T1000 (cell line): ENCODE measurements at regions not wholly inside any gene's neighbourhood (a gene's known extent, or its start where the extent isn't known, plus 50 kb on each side); places are given as distances from the start of the nearest gene placed in this dataset.
"Not testable (repeated sequence)": the region's sequence is repeated elsewhere in the genome, so short reads cannot be mapped to it uniquely, and the experiment has no call there.

Experiments
- DNase-seq: peaks from one replicate; lab custom pipeline; 2025; ENCODE audit warnings: mixed read lengths; lab: John Stamatoyannopoulos, UW

DNA sequence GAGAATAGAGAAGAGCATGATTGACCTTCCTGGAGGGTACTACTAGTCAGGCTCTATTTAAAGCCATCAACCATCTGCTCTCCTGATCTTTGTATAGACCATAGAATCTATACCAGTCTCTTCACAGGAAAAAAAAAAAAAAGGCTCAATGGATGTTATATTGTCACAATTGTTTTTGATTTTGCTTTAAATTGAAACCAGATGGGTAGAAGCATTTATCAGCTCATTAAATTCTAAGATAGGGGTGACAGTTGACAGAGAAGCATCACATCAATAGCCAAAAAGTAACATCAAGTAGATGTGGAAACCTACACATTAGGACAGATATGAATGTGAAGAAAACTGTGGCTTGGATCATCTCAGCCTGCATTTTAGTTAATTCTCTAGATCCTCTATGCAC is 558.9 kb upstream of the MBL2 start:
- DNase-seq: no peak

DNA sequence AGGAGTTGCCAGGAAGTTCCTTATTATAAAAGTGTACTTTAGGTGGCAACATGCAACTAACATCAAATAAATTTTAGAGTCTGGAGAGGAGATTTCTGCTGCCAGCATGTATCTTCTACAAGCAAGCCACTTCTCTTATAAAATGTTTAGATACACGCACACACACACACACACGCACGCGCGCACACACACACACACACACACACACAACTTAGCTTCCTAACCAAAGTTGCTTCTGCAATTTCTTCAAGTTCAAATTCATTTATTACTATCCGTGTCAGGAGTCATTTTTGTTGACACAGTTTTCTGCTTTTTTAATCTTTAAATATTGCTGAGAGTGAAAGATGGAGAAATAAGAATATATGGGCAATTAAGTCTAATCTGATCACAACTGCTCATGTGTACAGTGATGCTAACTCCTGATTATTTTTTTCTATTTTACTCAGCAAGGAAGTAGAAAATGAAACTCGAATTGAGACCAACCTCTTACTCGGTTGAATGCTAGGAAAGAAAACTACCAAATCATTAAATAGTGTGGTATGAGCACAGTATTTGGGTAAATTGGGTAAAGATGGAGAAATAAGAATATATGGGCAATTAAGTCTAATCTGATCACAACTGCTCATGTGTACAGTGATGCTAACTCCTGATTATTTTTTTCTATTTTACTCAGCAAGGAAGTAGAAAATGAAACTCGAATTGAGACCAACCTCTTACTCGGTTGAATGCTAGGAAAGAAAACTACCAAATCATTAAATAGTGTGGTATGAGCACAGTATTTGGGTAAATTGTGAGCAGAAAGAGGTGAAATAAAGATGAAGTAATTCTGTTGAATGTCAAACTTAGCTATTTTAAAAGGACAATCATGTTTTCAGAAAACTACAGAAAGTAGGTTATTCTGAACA is 554.1 kb upstream of the MBL2 start:
- DNase-seq: not testable (repeated sequence)

DNA sequence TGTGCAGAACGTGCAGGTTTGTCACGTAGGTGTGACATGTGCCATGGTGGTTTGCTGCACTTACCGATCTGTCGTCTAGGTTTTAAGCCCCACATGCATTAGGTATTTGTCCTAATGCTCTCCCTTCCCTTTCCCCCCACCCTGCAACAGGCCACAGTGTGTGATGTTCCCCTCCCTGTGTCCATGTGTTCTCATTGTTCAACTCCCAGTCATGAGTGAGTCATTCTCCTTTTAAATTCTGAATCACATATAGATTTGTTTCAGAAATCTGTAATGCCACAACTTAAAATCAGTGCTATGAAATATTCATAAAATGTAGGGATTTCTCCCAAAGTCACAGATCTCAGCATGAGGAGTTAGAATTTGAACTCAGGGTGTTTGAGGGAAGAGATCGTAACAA is 552.5 kb upstream of the MBL2 start:
- no peak for DNase-seq

- no peak for DNase-seq
These were observed 543.1 kb upstream of the MBL2 start for GRCh38 chr10:53315709-53316108.

DNA sequence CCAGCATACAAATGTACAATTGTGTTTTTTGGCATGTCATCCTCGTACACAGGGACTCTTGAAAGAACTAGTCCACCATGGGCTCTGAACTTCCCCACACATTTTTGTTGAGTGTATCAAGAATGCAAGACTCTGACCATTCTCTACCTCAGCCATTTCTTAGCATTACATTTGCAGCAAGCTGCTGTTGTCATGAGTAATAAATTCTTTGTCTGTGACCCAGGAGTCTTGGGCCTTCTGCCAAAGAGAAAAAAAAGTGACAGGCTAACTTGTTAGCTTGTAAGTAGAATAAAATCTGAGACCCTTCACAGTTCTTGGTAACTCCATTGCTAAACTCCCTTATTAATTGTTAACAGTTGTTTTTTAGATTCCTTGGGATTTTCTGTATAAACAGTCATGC is 542.3 kb upstream of the MBL2 start:
- DNase-seq: peak; percentile 62

GRCh38 chr10:53298443-53298842 is 525.9 kb upstream of the MBL2 start:
- no peak for DNase-seq

DNA sequence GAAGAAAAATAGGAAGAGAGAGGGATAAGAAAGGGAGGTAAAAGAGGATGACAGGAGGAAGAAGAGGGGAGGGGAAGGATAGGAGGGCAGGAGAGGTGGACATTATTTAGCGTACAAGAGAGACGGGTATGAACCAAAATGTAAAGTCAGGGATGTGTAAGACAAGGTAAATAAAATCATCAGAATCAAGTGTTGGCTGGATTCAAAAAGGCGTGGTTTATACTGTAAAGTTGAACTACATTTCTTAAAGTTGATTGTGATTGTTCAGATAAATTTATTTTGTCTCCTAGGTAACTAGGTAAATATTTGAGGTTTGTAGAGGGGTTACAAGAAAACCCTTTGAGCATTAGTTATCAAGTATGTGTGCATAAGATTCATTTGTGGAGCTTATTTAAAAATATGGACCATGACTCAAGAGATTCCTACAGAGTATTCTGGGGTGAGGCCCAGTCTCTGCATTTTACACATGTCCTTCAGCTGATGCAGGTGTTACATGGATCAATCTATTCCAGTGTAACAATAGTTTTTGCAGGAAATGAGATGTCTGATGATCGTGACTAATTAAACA is 512.1 kb upstream of the MBL2 start:
- DNase-seq: no peak

DNA sequence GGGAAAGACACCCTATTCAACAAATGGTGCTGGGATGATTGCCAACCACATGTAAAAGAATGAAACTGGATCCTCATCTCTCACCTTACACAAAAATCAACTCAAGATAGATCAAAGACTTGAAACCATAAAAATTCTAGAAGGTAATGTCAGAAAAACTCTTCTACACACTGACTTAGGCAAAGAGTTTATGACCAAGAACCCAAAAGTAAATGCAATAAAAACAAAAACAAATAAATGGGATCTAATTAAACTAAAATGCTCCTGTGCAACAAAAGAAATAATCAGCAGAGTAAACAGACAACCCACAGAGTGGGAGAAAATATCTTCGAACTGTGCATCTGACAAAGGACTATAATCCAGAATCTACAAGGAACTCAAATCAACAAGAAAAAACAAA is 504.2 kb upstream of the MBL2 start:
- DNase-seq: no peak

DNA sequence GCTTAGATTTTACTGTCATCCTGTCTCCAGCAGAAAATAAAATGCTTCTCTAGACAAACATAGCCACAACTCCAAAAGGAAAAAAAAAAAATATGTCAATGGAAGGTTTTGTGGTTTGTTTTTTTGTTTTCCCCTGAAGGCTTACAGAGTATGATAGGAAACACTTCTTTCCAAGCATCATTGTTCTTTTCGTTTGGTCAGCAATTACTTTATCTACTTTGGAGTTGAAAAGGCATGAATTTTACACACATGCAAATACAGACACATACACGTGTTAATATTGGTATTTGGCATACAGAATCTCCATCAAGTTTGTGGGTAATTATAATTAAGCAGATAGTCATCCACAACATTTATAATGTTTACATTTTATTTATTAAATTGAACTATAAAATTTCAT is 496.9 kb upstream of the MBL2 start:
- DNase-seq: no peak

- DNase-seq: no peak
These were observed 487.6 kb upstream of the MBL2 start for GRCh38 chr10:53260213-53260612.

DNA sequence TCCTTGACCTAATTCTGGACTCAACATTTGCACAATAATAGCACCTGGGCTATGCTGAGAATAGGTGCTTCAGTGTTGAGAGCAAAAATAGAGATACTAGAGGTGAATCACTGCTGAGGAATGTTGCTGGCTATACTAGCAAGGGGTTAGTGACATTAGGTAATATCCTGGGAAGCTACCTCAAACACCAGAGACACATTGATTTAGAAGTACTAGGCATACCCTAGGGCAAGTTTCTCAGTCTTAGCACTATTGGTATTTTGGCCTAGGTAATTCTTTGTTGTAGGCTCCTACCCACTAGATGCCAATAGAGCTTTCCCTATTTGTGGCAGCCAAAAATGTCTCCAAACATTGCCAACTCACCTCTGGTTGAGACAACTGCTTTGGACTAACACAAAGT is 484.0 kb upstream of the MBL2 start:
- no peak for DNase-seq

GRCh38 chr10:53255661-53256205 is 483.1 kb upstream of the MBL2 start:
- DNase-seq: no peak

DNA sequence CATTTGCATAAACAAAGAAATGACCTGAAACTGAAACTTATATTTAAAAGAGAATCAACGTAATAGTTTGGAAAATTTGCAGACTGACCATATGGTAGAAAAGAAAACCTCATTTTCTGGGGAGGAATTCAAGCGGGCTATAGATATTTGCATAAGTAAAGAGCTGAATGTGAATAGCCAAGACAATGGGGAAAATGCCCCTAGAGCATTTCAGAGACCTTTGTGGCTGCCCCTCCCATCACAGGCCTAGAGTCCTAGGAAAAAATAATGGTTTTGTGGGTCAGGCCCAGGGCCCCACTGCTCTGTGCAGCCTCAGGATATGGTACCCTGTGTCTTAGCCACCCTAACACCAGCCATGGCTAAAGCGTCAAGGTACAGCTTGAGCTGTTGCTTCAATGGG is 480.6 kb upstream of the MBL2 start:
- no peak for DNase-seq

DNA sequence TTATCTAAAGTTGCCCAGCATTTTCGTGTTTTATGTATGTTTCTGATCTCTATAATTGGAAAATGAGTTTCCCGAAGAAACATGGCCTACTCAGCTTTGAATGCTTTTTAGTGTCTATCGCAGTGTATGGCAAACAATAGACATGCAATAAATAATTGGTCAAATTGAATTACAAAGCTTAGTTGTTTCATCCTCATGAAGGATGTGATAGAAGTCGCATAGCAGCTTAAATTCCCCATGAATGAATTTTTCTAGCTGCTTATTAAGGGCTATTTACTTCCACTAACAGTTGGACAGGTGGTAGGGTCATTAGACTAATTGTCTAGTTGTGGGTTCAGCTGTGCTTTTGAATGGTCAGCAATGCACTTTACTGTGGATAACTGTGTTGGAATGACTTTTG is 467.3 kb upstream of the MBL2 start:
- no peak for DNase-seq

DNA sequence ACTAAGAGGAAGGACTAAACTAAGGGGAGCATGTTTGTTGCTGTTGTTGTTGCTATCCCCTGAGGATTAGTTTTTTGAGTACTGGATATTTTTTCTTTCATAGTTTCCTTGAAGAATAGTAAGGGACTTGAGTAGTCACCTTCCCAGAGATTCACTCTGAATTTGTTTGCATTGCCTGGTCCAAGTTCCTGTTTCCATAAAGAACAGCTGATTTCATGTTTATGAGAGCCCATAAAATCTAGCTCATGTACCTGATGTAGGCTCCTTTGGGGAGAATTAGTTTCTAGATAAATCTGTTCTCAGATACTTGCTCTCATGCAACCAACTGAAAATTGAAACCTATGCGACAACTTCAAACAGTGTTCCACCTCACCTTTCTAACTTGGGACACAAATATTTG is 464.4 kb upstream of the MBL2 start:
- no peak for DNase-seq

DNA sequence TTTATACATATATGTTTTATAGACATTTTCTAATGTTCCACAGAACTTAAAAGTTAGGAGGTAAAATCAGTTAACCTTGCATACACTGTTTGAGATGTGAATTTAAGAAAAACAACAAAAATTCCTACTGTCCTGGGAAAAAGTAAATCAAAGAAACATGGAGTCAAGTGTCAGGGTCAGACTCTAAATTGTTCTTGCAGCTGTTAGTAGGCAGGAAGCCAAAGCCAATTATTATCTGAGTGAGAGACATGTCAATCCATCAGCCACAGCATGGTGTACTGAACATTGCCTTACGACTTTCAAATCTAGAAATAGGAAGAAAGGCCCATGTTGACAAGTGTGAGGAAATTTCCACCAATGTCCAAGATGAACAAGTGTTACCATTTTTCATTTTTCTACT is 461.2 kb upstream of the MBL2 start:
- no peak for DNase-seq

DNA sequence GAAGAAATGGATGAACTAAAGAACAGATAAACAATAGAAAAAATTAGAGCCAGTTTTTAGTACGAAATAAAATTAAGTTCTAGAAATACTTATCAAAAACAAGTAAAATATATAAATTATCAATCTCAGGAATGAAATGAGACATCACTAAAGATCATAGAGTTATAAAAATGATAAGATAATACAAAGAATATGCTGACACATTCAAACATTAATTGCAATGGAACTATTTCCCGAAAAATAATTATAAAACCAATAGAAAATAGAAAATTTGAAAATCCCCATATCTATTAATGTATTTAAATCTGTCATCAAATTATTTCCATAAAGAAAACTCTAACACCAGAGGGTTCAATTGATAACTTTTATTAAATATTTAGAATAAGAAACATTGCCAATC is 458.1 kb upstream of the MBL2 start:
- no peak for DNase-seq

DNA sequence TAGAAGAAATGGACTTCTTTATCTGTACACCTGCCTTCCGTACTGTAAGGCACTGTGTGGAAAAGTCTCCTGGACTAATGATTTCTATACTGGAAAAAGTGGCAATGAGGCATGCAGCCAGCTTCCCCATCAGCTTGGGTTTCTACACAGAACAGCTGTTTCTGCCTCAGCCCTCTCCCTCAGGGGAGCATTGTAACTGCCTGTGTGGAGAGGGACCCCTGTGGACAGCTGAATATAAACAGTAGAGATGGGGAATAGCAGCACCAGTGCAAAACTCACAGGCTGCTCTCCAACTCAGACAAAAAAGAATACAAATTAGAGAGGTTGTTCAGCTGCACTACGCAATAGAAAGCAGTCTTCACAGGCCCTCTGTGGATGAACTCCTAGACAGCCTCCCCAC is 451.3 kb upstream of the MBL2 start:
- DNase-seq: no peak

- DNase-seq: no peak
These were observed 450.2 kb upstream of the MBL2 start for GRCh38 chr10:53222806-53223205.

DNA sequence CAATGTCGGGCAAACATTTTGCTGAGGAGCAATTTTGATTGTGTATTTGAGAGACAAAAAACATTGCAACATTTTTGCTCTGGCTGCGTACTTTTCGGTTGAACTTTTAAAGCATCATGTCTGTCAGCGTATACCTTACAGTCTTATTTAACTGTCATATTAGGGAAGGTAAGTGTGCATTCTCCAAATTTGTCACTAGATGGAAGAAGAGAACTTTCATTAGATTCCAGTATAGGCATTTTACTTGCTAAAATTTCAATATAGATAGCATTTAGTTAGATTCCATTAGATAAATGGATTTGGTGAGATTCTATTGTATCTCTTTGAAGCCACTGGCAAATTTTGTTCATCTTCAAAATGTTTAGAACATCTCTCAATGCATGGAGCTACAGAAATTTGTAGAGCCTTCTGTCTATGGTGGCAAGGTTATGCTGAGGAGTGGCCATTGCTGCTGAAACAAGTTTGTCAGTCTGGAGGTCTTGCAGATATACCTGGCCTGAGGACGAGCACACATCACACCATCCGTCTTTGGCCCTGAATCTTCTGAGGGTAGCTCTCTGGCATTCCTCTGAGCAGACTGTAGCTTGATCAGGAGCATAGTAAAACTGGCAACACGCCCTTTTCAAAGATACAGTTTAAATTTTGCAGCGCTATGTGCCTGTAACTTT is 437.5 kb upstream of the MBL2 start:
- DNase-seq: no peak

DNA sequence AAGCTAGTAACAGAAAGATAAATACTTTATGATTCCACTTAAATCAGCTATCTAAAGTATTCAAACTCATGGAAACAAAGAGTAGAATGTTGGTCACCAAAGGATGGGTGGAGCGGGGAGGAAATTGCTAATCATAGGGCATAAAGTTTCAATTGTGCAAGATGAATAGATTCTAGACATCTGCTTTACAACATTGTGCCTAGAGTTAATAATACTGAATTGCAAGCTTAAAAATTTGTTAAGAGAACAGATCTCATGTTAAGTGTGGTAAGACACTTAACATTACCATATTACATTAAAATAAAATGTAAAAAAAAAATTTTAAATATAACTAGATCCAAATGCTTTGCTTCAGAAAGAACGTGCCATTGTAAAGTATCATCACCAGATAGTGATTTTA is 411.1 kb upstream of the MBL2 start:
- DNase-seq: no peak

DNA sequence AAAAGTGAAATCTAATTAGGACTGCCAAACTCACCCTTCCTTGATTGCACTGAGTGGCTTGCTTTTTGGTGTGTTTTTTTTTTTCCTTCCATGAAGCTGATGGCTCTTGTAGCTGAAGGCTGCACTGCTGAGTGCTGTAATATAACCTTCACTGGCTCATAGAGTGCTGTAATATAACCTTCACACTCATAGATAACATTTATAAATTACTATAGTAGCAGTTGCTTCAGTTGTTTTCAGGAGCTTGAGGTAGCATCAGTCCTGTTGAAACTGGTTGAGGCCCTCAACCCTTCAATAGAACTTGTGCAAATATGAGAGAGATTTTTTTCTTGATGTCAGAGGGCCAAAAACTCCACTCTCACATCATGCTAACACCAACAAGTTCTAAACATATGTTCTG is 404.9 kb upstream of the MBL2 start:
- DNase-seq: no peak

GRCh38 chr10:53166325-53166724 is 393.7 kb upstream of the MBL2 start:
- DNase-seq: no peak
